ENCODE measurements at regions not wholly inside any gene's neighbourhood (a gene's known extent, or its start where the extent isn't known, plus 50 kb on each side); places are given as distances from the start of the nearest gene placed in this dataset.

GRCh38 chr20:50280851-50281655 lies 90.4 kb downstream of the CEBPB start:
- DNase-seq, result no peak
- TF ChIP-seq, protein P1, sequence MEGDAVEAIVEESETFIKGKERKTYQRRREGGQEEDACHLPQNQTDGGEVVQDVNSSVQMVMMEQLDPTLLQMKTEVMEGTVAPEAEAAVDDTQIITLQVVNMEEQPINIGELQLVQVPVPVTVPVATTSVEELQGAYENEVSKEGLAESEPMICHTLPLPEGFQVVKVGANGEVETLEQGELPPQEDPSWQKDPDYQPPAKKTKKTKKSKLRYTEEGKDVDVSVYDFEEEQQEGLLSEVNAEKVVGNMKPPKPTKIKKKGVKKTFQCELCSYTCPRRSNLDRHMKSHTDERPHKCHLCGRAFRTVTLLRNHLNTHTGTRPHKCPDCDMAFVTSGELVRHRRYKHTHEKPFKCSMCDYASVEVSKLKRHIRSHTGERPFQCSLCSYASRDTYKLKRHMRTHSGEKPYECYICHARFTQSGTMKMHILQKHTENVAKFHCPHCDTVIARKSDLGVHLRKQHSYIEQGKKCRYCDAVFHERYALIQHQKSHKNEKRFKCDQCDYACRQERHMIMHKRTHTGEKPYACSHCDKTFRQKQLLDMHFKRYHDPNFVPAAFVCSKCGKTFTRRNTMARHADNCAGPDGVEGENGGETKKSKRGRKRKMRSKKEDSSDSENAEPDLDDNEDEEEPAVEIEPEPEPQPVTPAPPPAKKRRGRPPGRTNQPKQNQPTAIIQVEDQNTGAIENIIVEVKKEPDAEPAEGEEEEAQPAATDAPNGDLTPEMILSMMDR (IDR thresholded peaks at IDR 0.05), result no peak
- Mint-ChIP-seq H3K36me3 (ENCODE audit: low read depth) (no peaks in the 10 kb centered on the region), H3K27ac (no peak overlapping the region; the same call in 1 of the 2 replicates), H3K4me1 (ENCODE audit: low read depth) (peaks cover 49% of the 10 kb centered on the region), H3K27me3 (ENCODE audit: insufficient read depth) (peaks cover 6% of the 10 kb centered on the region; the same call in 1 of the 2 replicates), H3K4me3 (no peak overlapping the region), H3K9me3 (no peaks in the 10 kb centered on the region)

DNA sequence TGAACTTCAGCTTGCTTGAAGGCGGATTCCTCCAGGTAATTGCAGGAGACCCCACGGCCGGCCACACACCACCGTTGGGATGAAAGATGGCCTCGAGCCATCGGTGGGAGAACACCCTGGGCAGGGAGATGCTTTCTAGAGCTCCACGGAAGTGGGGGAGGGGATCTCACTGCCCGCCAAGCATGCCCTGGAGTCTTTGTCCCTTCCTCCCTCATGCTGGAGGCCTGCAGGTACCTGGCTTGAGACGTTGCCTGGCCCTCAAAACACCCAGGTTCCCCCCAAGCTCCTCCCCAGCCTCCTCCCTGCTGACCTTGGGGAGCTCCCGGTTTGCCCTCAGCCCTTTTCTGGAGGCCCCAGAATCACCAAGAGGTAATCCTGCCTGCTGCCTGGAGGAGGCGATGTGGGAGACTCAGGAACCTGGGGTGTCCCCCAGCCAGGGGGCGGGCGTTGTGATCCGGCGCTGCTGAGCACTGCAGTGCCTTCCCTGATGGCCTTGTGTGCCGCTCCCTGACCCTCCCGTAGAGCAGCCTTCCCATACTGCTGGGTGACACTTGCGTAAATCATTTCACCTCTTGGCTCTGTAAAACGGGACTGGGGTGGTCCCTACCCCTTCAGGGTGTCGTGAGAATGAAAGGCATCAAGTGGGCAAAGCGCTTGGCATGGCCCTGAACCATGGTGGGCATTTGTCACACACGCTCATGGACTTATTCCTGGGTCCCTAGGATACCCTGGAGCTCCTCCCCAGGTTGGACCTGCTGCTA lies 91.4 kb downstream of the CEBPB start:
- Mint-ChIP-seq H3K27ac (no peak overlapping the region), H3K4me1 (ENCODE audit: low read depth) (peaks cover 59% of the 10 kb centered on the region), H3K36me3 (ENCODE audit: low read depth) (no peaks in the 10 kb centered on the region), H3K27me3 (ENCODE audit: insufficient read depth) (peaks cover 2% of the 10 kb centered on the region; the same call in 1 of the 2 replicates), H3K4me3 (no peak overlapping the region), H3K9me3 (no peaks in the 10 kb centered on the region)
- TF ChIP-seq, protein P1 (IDR thresholded peaks at IDR 0.05), result peak; percentile 58
- DNase-seq, result no peak

GRCh38 chr20:50282592-50283241 lies 92.1 kb downstream of the CEBPB start:
- peaks cover 66% of the 10 kb centered on the region for H3K4me1 Mint-ChIP-seq (ENCODE audit: low read depth)
- no peak overlapping the region for H3K4me3 Mint-ChIP-seq
- peak overlapping the region; percentile 65; the same call in 1 of the 2 replicates for H3K27ac Mint-ChIP-seq
- H3K36me3 Mint-ChIP-seq (ENCODE audit: low read depth), result no peaks in the 10 kb centered on the region
- TF ChIP-seq, protein P1 (IDR thresholded peaks at IDR 0.05), result no peak
- no peak for DNase-seq
- no peaks in the 10 kb centered on the region; the same call in 1 of the 2 replicates for H3K27me3 Mint-ChIP-seq (ENCODE audit: insufficient read depth)
- H3K9me3 Mint-ChIP-seq, result no peaks in the 10 kb centered on the region

GRCh38 chr20:50283370-50283769 lies 92.7 kb downstream of the CEBPB start:
- Mint-ChIP-seq H3K27me3 (ENCODE audit: insufficient read depth) (peaks cover 2% of the 10 kb centered on the region), H3K27ac (peak overlapping the region; percentile 65), H3K4me1 (ENCODE audit: low read depth) (peaks cover 67% of the 10 kb centered on the region), H3K4me3 (no peak overlapping the region), H3K9me3 (no peaks in the 10 kb centered on the region), H3K36me3 (ENCODE audit: low read depth) (no peaks in the 10 kb centered on the region)
- TF ChIP-seq, protein P1 (IDR thresholded peaks at IDR 0.05), result no peak
- DNase-seq, result no peak

DNA sequence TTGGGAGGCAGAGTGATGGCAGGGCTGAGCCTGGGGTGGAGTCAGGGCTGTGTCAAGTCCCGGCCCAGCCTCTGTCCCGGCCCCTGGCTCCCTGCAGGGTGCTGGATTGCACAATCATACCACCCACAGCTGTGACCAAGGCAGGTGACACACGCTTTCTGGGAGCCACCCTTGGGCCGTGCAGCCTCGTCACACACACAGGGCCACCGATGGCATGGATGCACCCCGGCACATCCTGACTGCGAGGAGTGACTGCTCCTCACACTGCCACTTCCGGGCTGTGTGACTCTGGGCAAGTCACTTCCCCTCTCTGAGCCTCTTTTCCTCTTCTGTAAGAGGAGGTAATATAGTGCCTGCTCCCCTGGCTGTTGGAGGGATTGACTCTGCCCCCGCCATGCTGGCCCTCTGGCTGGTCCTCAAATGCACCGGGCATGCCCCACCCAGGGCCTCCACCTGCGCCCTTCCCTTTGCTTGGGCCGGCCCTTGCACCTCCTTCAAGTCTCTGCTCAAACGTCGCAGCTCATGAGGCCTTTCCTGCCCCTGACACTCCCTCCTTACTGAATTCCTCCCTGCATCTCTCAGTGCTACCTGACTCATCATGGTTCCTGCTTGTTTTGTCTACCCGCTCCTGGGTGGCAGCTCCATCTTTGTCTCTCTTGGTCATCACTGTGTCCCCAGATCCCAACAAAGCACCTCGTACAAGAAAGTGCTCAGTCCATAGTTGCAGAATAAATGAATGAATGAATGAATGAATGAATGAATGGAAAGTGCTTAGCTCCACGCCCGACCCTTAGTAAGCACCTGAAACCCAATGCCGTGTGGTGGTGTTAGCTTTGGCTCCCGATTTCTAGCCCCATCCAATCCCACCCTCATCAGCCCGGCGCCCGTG lies 93.5 kb downstream of the CEBPB start:
- TF ChIP-seq, protein P1 (IDR thresholded peaks at IDR 0.05), result no peak
- Mint-ChIP-seq H3K27ac (peak overlapping the region; percentile 90), H3K4me1 (ENCODE audit: low read depth) (peaks cover 66% of the 10 kb centered on the region), H3K27me3 (ENCODE audit: insufficient read depth) (peaks cover 2% of the 10 kb centered on the region), H3K4me3 (peak overlapping the region; percentile 20), H3K36me3 (ENCODE audit: low read depth) (no peaks in the 10 kb centered on the region), H3K9me3 (no peaks in the 10 kb centered on the region)
- DNase-seq, result peak; percentile 68

All from HFFc6 (cell line).